T-helper 2 cell treated with Interferon-gamma antibody and Interleukin-4, amounts not matched to agents 5 μg/mL and 100 μg/mL, for 36 hours (primary cell): ENCODE measurements at regions not wholly inside any gene's neighbourhood (a gene's known extent, or its start where the extent isn't known, plus 50 kb on each side); places are given as distances from the start of the nearest gene placed in this dataset.
"Not testable (repeated sequence)": the region's sequence is repeated elsewhere in the genome, so short reads cannot be mapped to it uniquely, and the experiment has no call there.

Experiments used
- DNase-seq: peaks from one replicate; pipeline ENCODE4 v3.0.0; 2021; ENCODE audit warnings: low spot score
- H3K27ac Mint-ChIP-seq: one replicate; pipeline ENCODE4 v1.8.0; 2021; ENCODE audit warnings: mild to moderate bottlenecking, mixed read lengths
- H3K27me3 Mint-ChIP-seq: one replicate; pipeline ENCODE4 v1.8.0; 2021; ENCODE audit warnings: low read depth, mixed read lengths
- H3K36me3 Mint-ChIP-seq: one replicate; pipeline ENCODE4 v1.8.0; 2021; ENCODE audit warnings: low read depth, mixed read lengths
- H3K4me1 Mint-ChIP-seq: one replicate; pipeline ENCODE4 v1.8.0; 2021; ENCODE audit warnings: low read depth, mixed read lengths
- H3K4me3 Mint-ChIP-seq: one replicate; pipeline ENCODE4 v1.8.0; 2022; ENCODE audit warnings: mild to moderate bottlenecking, moderate library complexity, mixed read lengths
- H3K9me3 Mint-ChIP-seq: one replicate; pipeline ENCODE4 v1.8.0; 2021; ENCODE audit warnings: mixed read lengths

DNA sequence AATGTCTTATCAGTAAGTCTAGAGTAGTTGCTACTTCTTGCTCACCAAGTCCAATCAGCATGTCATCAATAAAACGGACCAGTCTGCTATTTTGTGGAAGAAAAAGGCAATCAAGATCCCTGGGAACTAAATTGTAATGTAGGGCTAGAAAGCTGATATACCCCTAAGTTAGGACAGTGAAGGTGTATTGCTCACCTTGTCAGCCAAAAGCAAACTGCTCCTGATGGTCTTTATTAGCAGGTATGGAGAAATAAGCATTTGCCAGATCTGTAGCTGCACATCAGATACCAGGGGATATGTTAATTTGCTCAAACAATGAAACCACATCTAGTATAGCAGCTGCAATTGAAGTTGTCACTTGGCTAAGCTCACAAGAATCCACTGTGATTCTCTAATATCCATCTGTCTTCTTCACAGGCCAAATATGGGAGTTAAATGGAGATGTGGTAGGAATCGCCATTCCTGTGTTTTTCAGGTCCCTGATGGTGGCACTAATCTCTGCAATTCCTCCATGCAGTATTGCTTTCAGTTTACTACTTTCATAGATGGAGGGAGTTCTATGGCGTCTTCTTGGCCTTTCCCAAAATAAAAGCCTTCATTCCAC lies 75.0 kb downstream of the TMEM237 start:
- no peak overlapping the region for H3K27ac Mint-ChIP-seq
- H3K4me1 Mint-ChIP-seq, result peaks cover 4% of the 10 kb centered on the region
- H3K27me3 Mint-ChIP-seq, result no peaks in the 10 kb centered on the region
- H3K36me3 Mint-ChIP-seq, result no peaks in the 10 kb centered on the region
- no peaks in the 10 kb centered on the region for H3K9me3 Mint-ChIP-seq
- no peak for DNase-seq
- H3K4me3 Mint-ChIP-seq, result no peak overlapping the region

GRCh38 chr2:201559067-201559710 lies 84.1 kb downstream of the TMEM237 start:
- Mint-ChIP-seq H3K9me3 (no peaks in the 10 kb centered on the region), H3K4me1 (no peaks in the 10 kb centered on the region), H3K27me3 (no peaks in the 10 kb centered on the region), H3K4me3 (no peak overlapping the region), H3K27ac (no peak overlapping the region), H3K36me3 (no peaks in the 10 kb centered on the region)
- no peak for DNase-seq

DNA sequence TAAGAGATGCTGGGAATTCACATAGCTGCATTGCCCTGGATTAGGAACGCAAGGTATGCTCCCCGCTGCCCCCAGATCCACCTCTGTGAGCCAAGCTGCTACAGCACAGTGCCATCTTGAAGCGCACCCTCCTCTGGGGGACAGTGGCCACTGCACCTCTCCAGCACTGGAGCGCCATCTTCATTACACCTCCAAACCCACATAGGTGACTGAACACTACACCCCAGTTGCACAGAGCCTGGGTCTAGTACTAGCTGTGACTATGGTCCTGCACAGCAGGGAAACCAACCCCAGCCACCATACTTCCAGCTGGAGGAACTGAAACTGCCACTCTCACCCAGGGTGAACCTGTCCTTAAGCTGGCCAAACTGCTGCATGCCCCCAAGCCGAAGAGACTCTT lies 84.6 kb downstream of the TMEM237 start:
- no peak overlapping the region for H3K27ac Mint-ChIP-seq
- H3K4me1 Mint-ChIP-seq, result no peaks in the 10 kb centered on the region
- no peaks in the 10 kb centered on the region for H3K9me3 Mint-ChIP-seq
- H3K27me3 Mint-ChIP-seq, result no peaks in the 10 kb centered on the region
- DNase-seq, result no peak
- H3K36me3 Mint-ChIP-seq, result no peaks in the 10 kb centered on the region
- no peak overlapping the region for H3K4me3 Mint-ChIP-seq

GRCh38 chr2:201558232-201558631 lies 85.1 kb downstream of the TMEM237 start:
- Mint-ChIP-seq H3K9me3 (no peaks in the 10 kb centered on the region), H3K27me3 (no peaks in the 10 kb centered on the region), H3K27ac (no peak overlapping the region), H3K4me1 (no peaks in the 10 kb centered on the region), H3K4me3 (no peak overlapping the region), H3K36me3 (no peaks in the 10 kb centered on the region)
- no peak for DNase-seq

GRCh38 chr2:201551901-201552300 lies 91.4 kb downstream of the TMEM237 start:
- DNase-seq, result no peak
- no peaks in the 10 kb centered on the region for H3K4me1 Mint-ChIP-seq
- no peak overlapping the region for H3K27ac Mint-ChIP-seq
- H3K4me3 Mint-ChIP-seq, result no peak overlapping the region
- no peaks in the 10 kb centered on the region for H3K9me3 Mint-ChIP-seq
- H3K27me3 Mint-ChIP-seq, result peaks cover 3% of the 10 kb centered on the region
- no peaks in the 10 kb centered on the region for H3K36me3 Mint-ChIP-seq

GRCh38 chr2:201546576-201546975 lies 95.0 kb downstream of the STRADB start:
- H3K4me3 Mint-ChIP-seq, result no peak overlapping the region
- H3K36me3 Mint-ChIP-seq, result no peaks in the 10 kb centered on the region
- H3K27me3 Mint-ChIP-seq, result peaks cover 3% of the 10 kb centered on the region
- DNase-seq, result no peak
- H3K9me3 Mint-ChIP-seq, result peaks cover 8% of the 10 kb centered on the region
- H3K4me1 Mint-ChIP-seq, result no peaks in the 10 kb centered on the region
- no peak overlapping the region for H3K27ac Mint-ChIP-seq

- H3K9me3 Mint-ChIP-seq, result peaks cover 21% of the 10 kb centered on the region
- H3K27ac Mint-ChIP-seq, result no peak overlapping the region
- H3K4me1 Mint-ChIP-seq, result no peaks in the 10 kb centered on the region
- peaks cover 3% of the 10 kb centered on the region for H3K27me3 Mint-ChIP-seq
- no peak for DNase-seq
- H3K4me3 Mint-ChIP-seq, result no peak overlapping the region
- H3K36me3 Mint-ChIP-seq, result no peaks in the 10 kb centered on the region
These were observed 90.8 kb downstream of the STRADB start for GRCh38 chr2:201542291-201542690.

GRCh38 chr2:201539271-201539670 lies 87.7 kb downstream of the STRADB start:
- not testable (repeated sequence) for H3K27me3 Mint-ChIP-seq, DNase-seq, H3K4me3 Mint-ChIP-seq, H3K4me1 Mint-ChIP-seq, H3K27ac Mint-ChIP-seq, H3K36me3 Mint-ChIP-seq
- H3K9me3 Mint-ChIP-seq, result peaks cover 20% of the 10 kb centered on the region

- no peak for DNase-seq
- H3K4me1 Mint-ChIP-seq, result no peaks in the 10 kb centered on the region
- peaks cover 27% of the 10 kb centered on the region for H3K9me3 Mint-ChIP-seq
- no peaks in the 10 kb centered on the region for H3K36me3 Mint-ChIP-seq
- H3K27ac Mint-ChIP-seq, result no peak overlapping the region
- H3K27me3 Mint-ChIP-seq, result peaks cover 3% of the 10 kb centered on the region
- no peak overlapping the region for H3K4me3 Mint-ChIP-seq
These were observed 86.5 kb downstream of the STRADB start for GRCh38 chr2:201538025-201538424.

DNA sequence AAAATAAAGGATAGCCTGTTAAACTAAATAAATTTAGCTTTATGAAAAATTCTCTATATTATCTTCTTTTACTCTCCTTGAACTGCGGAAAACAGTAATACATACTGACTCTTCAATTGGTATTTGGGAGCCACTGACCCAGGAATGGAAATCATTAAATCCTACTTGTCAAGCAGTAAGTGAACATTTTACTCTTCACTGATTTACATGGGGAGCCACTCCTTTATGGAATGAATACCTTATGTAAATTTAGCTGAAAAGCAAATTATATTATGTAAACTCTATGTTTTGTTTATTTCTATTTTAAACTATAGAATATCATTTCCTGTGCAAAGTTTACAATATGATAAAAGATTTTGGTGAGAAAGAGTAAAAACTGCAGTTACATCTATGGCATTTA lies 85.2 kb downstream of the STRADB start:
- Mint-ChIP-seq H3K4me1 (peaks cover 5% of the 10 kb centered on the region), H3K9me3 (peaks cover 40% of the 10 kb centered on the region), H3K27me3 (peaks cover 3% of the 10 kb centered on the region), H3K36me3 (no peaks in the 10 kb centered on the region), H3K4me3 (no peak overlapping the region), H3K27ac (no peak overlapping the region)
- no peak for DNase-seq

DNA sequence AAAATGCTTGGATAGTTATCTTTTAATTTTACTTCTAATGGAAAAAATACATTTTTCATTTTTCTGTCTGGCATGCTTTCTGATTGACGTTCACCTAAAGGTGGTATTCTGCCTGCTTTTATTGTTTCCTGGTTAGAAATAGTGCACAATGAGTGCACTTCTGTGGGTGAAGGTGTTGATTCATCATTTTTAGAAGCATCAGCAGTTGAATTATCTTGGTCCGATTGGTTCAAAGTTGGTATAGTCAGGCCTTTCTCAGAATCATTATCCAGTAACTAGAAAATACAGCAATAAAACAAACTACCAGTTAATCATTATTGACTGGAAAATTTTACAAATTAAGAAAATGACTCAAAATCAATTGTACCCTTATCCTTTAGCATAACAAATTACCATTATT lies 84.5 kb downstream of the STRADB start:
- Mint-ChIP-seq H3K4me1 (peaks cover 9% of the 10 kb centered on the region), H3K9me3 (peaks cover 45% of the 10 kb centered on the region), H3K36me3 (no peaks in the 10 kb centered on the region), H3K4me3 (no peak overlapping the region), H3K27me3 (peaks cover 3% of the 10 kb centered on the region), H3K27ac (no peak overlapping the region)
- no peak for DNase-seq

- Mint-ChIP-seq H3K9me3 (peaks cover 59% of the 10 kb centered on the region), H3K4me1 (peaks cover 9% of the 10 kb centered on the region), H3K27ac (peak overlapping the region; percentile 3), H3K27me3 (no peaks in the 10 kb centered on the region), H3K4me3 (no peak overlapping the region), H3K36me3 (peaks cover 2% of the 10 kb centered on the region)
- peak; percentile 37 for DNase-seq
These were observed 81.3 kb downstream of the STRADB start for GRCh38 chr2:201532686-201533304.
